Spinal cord (tissue), 9 donors: ENCODE measurements at regions not wholly inside any gene's neighbourhood (a gene's known extent, or its start where the extent isn't known, plus 50 kb on each side); places are given as distances from the start of the nearest gene placed in this dataset.

Experiments used
- DNase-seq, 6 donors: peaks; one replicate each; pipeline versions ENCODE4 v3.0.0 to v3.0.0-alpha.2; 2013 to 2015; ENCODE audit warnings: low spot score in 6 of 6, low read depth in 4 of 6
- H3K27ac ChIP-seq: one replicate; pipeline ENCODE4 v1.5.1; 2013; ENCODE audit warnings: low read depth, low read length, control low read depth
- H3K27me3 ChIP-seq: one replicate; pipeline ENCODE4 v1.6.1; 2013; ENCODE audit warnings: low read length; ENCODE audit not compliant: control insufficient read depth, insufficient read depth
- H3K36me3 ChIP-seq: one replicate; pipeline ENCODE4 v1.6.1; 2013; ENCODE audit warnings: low read length; ENCODE audit not compliant: control insufficient read depth, insufficient read depth
- H3K4me1 ChIP-seq: one replicate; pipeline ENCODE4 v1.6.1; 2013; ENCODE audit warnings: low read length; ENCODE audit not compliant: control insufficient read depth, insufficient read depth
- H3K4me3 ChIP-seq: one replicate; pipeline ENCODE4 v1.5.1; 2013; ENCODE audit warnings: low read depth, low read length, control low read depth
- H3K9me3 ChIP-seq: one replicate; pipeline ENCODE4 v1.6.1; 2013; ENCODE audit warnings: low read length; ENCODE audit not compliant: control insufficient read depth, insufficient read depth
- WGBS: methylation state at CpG from one replicate; pipeline ENCODE4 v1.1.5; 2013; ENCODE audit warnings: missing lambda C conversion rate; ENCODE audit not compliant: insufficient coverage; 5-methylcytosine and 5-hydroxymethylcytosine counted together
- donor health status: healthy.

GRCh38 chr6:66032626-66033025 is 325.6 kb upstream of the EYS start:
- Histone ChIP-seq H3K27ac (no peak overlapping the region), H3K4me1 (no peaks in the 10 kb centered on the region), H3K27me3 (no peaks in the 10 kb centered on the region), H3K36me3 (no peaks in the 10 kb centered on the region), H3K9me3 (no peaks in the 10 kb centered on the region), H3K4me3 (no peak overlapping the region)
- DNase-seq, result no peak
- WGBS, result no CpG with 5 or more reads among the region's 1 CpG

- Histone ChIP-seq H3K27ac (no peak overlapping the region), H3K9me3 (no peaks in the 10 kb centered on the region), H3K4me3 (no peak overlapping the region), H3K4me1 (no peaks in the 10 kb centered on the region), H3K27me3 (no peaks in the 10 kb centered on the region), H3K36me3 (no peaks in the 10 kb centered on the region)
- DNase-seq, result no peak
Observed at GRCh38 chr6:66029391-66029790, 322.4 kb upstream of the EYS start.

- no peak overlapping the region for H3K4me3 ChIP-seq
- WGBS, result 97% methylated on average over 29 of the region's 30 CpGs
- H3K4me1 ChIP-seq, result no peaks in the 10 kb centered on the region
- no peaks in the 10 kb centered on the region for H3K36me3 ChIP-seq
- no peak for DNase-seq
- H3K27me3 ChIP-seq, result no peaks in the 10 kb centered on the region
- no peak overlapping the region for H3K27ac ChIP-seq
- H3K9me3 ChIP-seq, result no peaks in the 10 kb centered on the region
Observed at GRCh38 chr6:65999288-65999791, 292.3 kb upstream of the EYS start.

GRCh38 chr6:65998544-65998943 is 291.5 kb upstream of the EYS start:
- Histone ChIP-seq H3K4me1 (no peaks in the 10 kb centered on the region), H3K4me3 (no peak overlapping the region), H3K27me3 (no peaks in the 10 kb centered on the region), H3K27ac (no peak overlapping the region), H3K9me3 (no peaks in the 10 kb centered on the region), H3K36me3 (no peaks in the 10 kb centered on the region)
- no peak for DNase-seq
- WGBS, result 98% methylated on average over 18 of the region's 19 CpGs

- no peaks in the 10 kb centered on the region for H3K9me3 ChIP-seq
- WGBS, result no CpG with 5 or more reads among the region's 1 CpG
- no peaks in the 10 kb centered on the region for H3K27me3 ChIP-seq
- no peaks in the 10 kb centered on the region for H3K36me3 ChIP-seq
- DNase-seq, result no peak
- H3K4me3 ChIP-seq, result no peak overlapping the region
- H3K27ac ChIP-seq, result no peak overlapping the region
- H3K4me1 ChIP-seq, result no peaks in the 10 kb centered on the region
Observed at GRCh38 chr6:65997539-65997938, 290.5 kb upstream of the EYS start.

GRCh38 chr6:65996096-65996495 is 289.1 kb upstream of the EYS start:
- no CpG with 5 or more reads among the region's 1 CpG for whole genome bisulfite sequencing
- Histone ChIP-seq H3K27ac (no peak overlapping the region), H3K9me3 (no peaks in the 10 kb centered on the region), H3K36me3 (no peaks in the 10 kb centered on the region), H3K4me3 (no peak overlapping the region), H3K27me3 (no peaks in the 10 kb centered on the region), H3K4me1 (no peaks in the 10 kb centered on the region)
- DNase-seq, result no peak

- no peak for DNase-seq
- Histone ChIP-seq H3K9me3 (no peaks in the 10 kb centered on the region), H3K4me1 (no peaks in the 10 kb centered on the region), H3K27me3 (no peaks in the 10 kb centered on the region), H3K27ac (no peak overlapping the region), H3K36me3 (no peaks in the 10 kb centered on the region), H3K4me3 (no peak overlapping the region)
- WGBS, result 85% methylated on average over 4 of the region's 5 CpGs
Observed at GRCh38 chr6:65989676-65990075, 282.6 kb upstream of the EYS start.

- no peaks in the 10 kb centered on the region for H3K36me3 ChIP-seq
- H3K4me3 ChIP-seq, result no peak overlapping the region
- H3K9me3 ChIP-seq, result no peaks in the 10 kb centered on the region
- H3K4me1 ChIP-seq, result no peaks in the 10 kb centered on the region
- no peaks in the 10 kb centered on the region for H3K27me3 ChIP-seq
- peak in 1 of 6 donors; percentile 17 for DNase-seq
- H3K27ac ChIP-seq, result no peak overlapping the region
- WGBS, result no CpG with 5 or more reads among the region's 1 CpG
Observed at GRCh38 chr6:65988006-65988405, 281.0 kb upstream of the EYS start.

GRCh38 chr6:65984089-65984488 is 277.1 kb upstream of the EYS start:
- H3K4me1 ChIP-seq, result no peaks in the 10 kb centered on the region
- H3K4me3 ChIP-seq, result no peak overlapping the region
- WGBS, result no CpG with 5 or more reads among the region's 2 CpGs
- H3K27ac ChIP-seq, result no peak overlapping the region
- H3K36me3 ChIP-seq, result no peaks in the 10 kb centered on the region
- DNase-seq, result no peak
- no peaks in the 10 kb centered on the region for H3K9me3 ChIP-seq
- no peaks in the 10 kb centered on the region for H3K27me3 ChIP-seq

- Histone ChIP-seq H3K27ac (no peak overlapping the region), H3K4me1 (no peaks in the 10 kb centered on the region), H3K36me3 (no peaks in the 10 kb centered on the region), H3K27me3 (no peaks in the 10 kb centered on the region), H3K9me3 (no peaks in the 10 kb centered on the region), H3K4me3 (no peak overlapping the region)
- no peak for DNase-seq
- 100% methylated on average over 1 of the region's 2 CpGs for WGBS
Observed at GRCh38 chr6:65979120-65979519, 272.1 kb upstream of the EYS start.
